ENCODE measurements at regions not wholly inside any gene's neighbourhood (a gene's known extent, or its start where the extent isn't known, plus 50 kb on each side); places are given as distances from the start of the nearest gene placed in this dataset.

DNA sequence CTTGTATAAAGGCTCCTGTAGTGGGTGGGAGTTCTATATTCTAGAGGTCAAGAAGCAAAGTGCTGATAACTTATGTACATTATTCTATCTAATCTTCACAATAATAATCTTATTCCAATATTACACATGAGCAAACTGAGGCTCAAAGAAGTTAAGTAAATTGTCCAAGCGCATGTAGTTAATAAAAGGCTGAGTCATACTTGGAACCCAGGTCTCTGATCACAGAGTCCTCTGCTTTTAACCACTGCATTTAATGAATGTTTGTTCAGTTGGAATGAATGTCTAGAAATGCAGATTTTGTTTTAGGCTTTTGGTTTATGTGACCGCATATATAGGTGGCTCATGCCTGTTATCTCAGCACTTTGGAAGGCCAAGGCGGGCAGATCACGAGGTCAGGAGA, 88.4 kb upstream of the PAQR3 start:
- no peak overlapping the region for H3K27ac ChIP-seq
- CTCF ChIA-PET: interaction anchor here (0.6 kb wide), 1 partner anchor 487 kb away, joined by 3 read pairs; no protein-coding TSS in a partner anchor
- H3K4me2 ChIP-seq: no peak overlapping the region
- H3K4me3 ChIP-seq: no peak overlapping the region
- H3K9me3 ChIP-seq: no peaks in the 10 kb centered on the region
- FAIRE-seq (no peak), ATAC-seq (no peak), DNase-seq (ENCODE audit: low read depth in 1 of 2, low spot score in 1 of 2) (no peak)
- 62% methylated on average over 4 of the region's 4 CpGs for WGBS (ENCODE audit: missing lambda C conversion rate)
- H3K4me1 ChIP-seq: no peaks in the 10 kb centered on the region
- no peak for TF ChIP-seq RARB (CRISPR knock-in tag; IDR thresholded peaks at IDR 0.05)
- no peak for TF ChIP-seq TP53 (CRISPR knock-in tag; IDR thresholded peaks at IDR 0.05)
- no peak for TF ChIP-seq NFE2L2 (conservative IDR thresholded peaks at IDR 0.05; ENCODE audit: low read length)
- TF ChIP-seq, protein P1, sequence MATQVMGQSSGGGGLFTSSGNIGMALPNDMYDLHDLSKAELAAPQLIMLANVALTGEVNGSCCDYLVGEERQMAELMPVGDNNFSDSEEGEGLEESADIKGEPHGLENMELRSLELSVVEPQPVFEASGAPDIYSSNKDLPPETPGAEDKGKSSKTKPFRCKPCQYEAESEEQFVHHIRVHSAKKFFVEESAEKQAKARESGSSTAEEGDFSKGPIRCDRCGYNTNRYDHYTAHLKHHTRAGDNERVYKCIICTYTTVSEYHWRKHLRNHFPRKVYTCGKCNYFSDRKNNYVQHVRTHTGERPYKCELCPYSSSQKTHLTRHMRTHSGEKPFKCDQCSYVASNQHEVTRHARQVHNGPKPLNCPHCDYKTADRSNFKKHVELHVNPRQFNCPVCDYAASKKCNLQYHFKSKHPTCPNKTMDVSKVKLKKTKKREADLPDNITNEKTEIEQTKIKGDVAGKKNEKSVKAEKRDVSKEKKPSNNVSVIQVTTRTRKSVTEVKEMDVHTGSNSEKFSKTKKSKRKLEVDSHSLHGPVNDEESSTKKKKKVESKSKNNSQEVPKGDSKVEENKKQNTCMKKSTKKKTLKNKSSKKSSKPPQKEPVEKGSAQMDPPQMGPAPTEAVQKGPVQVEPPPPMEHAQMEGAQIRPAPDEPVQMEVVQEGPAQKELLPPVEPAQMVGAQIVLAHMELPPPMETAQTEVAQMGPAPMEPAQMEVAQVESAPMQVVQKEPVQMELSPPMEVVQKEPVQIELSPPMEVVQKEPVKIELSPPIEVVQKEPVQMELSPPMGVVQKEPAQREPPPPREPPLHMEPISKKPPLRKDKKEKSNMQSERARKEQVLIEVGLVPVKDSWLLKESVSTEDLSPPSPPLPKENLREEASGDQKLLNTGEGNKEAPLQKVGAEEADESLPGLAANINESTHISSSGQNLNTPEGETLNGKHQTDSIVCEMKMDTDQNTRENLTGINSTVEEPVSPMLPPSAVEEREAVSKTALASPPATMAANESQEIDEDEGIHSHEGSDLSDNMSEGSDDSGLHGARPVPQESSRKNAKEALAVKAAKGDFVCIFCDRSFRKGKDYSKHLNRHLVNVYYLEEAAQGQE (IDR thresholded peaks at IDR 0.05): no peak
- TF ChIP-seq BHLHE40 (IDR thresholded peaks at IDR 0.05; ENCODE audit: low read depth, low read length): no peak
- no peak for TF ChIP-seq RAD21 (conservative IDR thresholded peaks at IDR 0.05 in 1 of 2, IDR thresholded peaks at IDR 0.05 in 1 of 2)
- TF ChIP-seq JUN (IDR thresholded peaks at IDR 0.05): no peak
- TF ChIP-seq HOXB5 (CRISPR knock-in tag; IDR thresholded peaks at IDR 0.05): no peak
- TF ChIP-seq, protein P2, sequence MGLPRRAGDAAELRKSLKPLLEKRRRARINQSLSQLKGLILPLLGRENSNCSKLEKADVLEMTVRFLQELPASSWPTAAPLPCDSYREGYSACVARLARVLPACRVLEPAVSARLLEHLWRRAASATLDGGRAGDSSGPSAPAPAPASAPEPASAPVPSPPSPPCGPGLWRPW (IDR thresholded peaks at IDR 0.05): no peak
- no peak for TF ChIP-seq NR3C1 (IDR thresholded peaks at IDR 0.05)
- TF ChIP-seq ZSCAN20 (CRISPR knock-in tag; IDR thresholded peaks at IDR 0.05): no peak
- POLR2A ChIA-PET: no interaction called here

GRCh38 chr4:79025170-79025569, 85.9 kb upstream of the PAQR3 start:
- Histone ChIP-seq H3K4me2 (no peak overlapping the region), H3K4me1 (no peaks in the 10 kb centered on the region), H3K4me3 (no peak overlapping the region), H3K9me3 (no peaks in the 10 kb centered on the region), H3K27ac (no peak overlapping the region)
- 0% methylated on average over 2 of the region's 2 CpGs for WGBS (ENCODE audit: missing lambda C conversion rate)
- ATAC-seq: no peak
- no peak for DNase-seq (ENCODE audit: low read depth in 1 of 2, low spot score in 1 of 2)
- FAIRE-seq: no peak
- ChIA-PET CTCF (no interaction called here), POLR2A (no interaction called here)
- TF ChIP-seq CEBPB (IDR thresholded peaks at IDR 0.05): no peak
- TF ChIP-seq HOXB13 (CRISPR knock-in tag; IDR thresholded peaks at IDR 0.05; ENCODE audit: low read depth): no peak
- TF ChIP-seq POLR2AphosphoS2 (conservative IDR thresholded peaks at IDR 0.05; ENCODE audit: low read length): no peak
- TF ChIP-seq CBX2 (IDR thresholded peaks at IDR 0.05; ENCODE audit: borderline replicate concordance, low read depth): no peak
- TF ChIP-seq ZFP36 (IDR thresholded peaks at IDR 0.05; ENCODE audit: borderline replicate concordance, partially characterized antibody): no peak
- no peak for TF ChIP-seq EP300 (IDR thresholded peaks at IDR 0.05)

- POLR2A ChIA-PET: no interaction called here
- no peak for FAIRE-seq
Observed at GRCh38 chr4:79023799-79024770, 84.8 kb upstream of the PAQR3 start.

More at GRCh38 chr4:79023799-79024770, 84.8 kb upstream of the PAQR3 start:
- Histone ChIP-seq H3K27ac (no peak overlapping the region), H3K9me3 (no peaks in the 10 kb centered on the region), H3K4me2 (no peak overlapping the region), H3K4me3 (no peak overlapping the region), H3K4me1 (no peaks in the 10 kb centered on the region)
- CTCF ChIA-PET: no interaction called here
- no peak for ATAC-seq
- no peak for TF ChIP-seq MYC (IDR thresholded peaks at IDR 0.05; ENCODE audit: borderline replicate concordance, low read length)
- no peak for TF ChIP-seq RNF2 (IDR thresholded peaks at IDR 0.05; ENCODE audit: borderline replicate concordance, low read depth)
- TF ChIP-seq MAX (IDR thresholded peaks at IDR 0.05): no peak
- 8% methylated on average over 8 of the region's 8 CpGs for WGBS (ENCODE audit: missing lambda C conversion rate)
- DNase-seq (ENCODE audit: low read depth in 1 of 2, low spot score in 1 of 2): no peak

Measured in A549 (cell line).